ENCODE measurements at regions not wholly inside any gene's neighbourhood (a gene's known extent, or its start where the extent isn't known, plus 50 kb on each side); places are given as distances from the start of the nearest gene placed in this dataset.

- no peak for DNase-seq
- no peaks in the 10 kb centered on the region for H3K4me1 ChIP-seq (ENCODE audit: control insufficient read depth, insufficient read depth, low read length)
- H3K27ac Mint-ChIP-seq = no peak overlapping the region
- peaks cover 6% of the 10 kb centered on the region for H3K9me3 ChIP-seq (ENCODE audit: control insufficient read depth, low read length)
- H3K27me3 ChIP-seq (ENCODE audit: control insufficient read depth, insufficient read depth, low read length, poor library complexity, severe bottlenecking) = peaks cover 13% of the 10 kb centered on the region
- no peak overlapping the region for H3K9ac ChIP-seq (ENCODE audit: extremely low read depth, low read length, poor library complexity, severe bottlenecking)
- TF ChIP-seq CTCF (conservative IDR thresholded peaks at IDR 0.05) = no peak
- H3K4me3 Mint-ChIP-seq = no peak overlapping the region
- whole genome bisulfite sequencing, 2 experiments (ENCODE audit: insufficient coverage in 1 of 2, insufficient read length in 1 of 2) = 91 to 94% methylated on average over 4 of the region's 4 CpGs
- peak overlapping the region; percentile 10 for H3K27ac ChIP-seq (ENCODE audit: low read depth, low read length)
- no peaks in the 10 kb centered on the region for H3K4me1 Mint-ChIP-seq
- H3K4me3 ChIP-seq (ENCODE audit: low read length) = no peak overlapping the region
- H3K27me3 Mint-ChIP-seq (ENCODE audit: insufficient read depth) = peaks cover 2% of the 10 kb centered on the region
- H3K9me3 Mint-ChIP-seq = peaks cover 3% of the 10 kb centered on the region
- no peaks in the 10 kb centered on the region for H3K36me3 ChIP-seq (ENCODE audit: control insufficient read depth, insufficient read depth, low read length)
- no peaks in the 10 kb centered on the region for H3K36me3 Mint-ChIP-seq (ENCODE audit: low read depth)
These were observed 146.5 kb upstream of the SOX21 start for GRCh38 chr13:94858856-94859255.

GRCh38 chr13:94854688-94855087, 142.3 kb upstream of the SOX21 start:
- Histone ChIP-seq H3K9me3 (ENCODE audit: control insufficient read depth, low read length) (peaks cover 8% of the 10 kb centered on the region), H3K27me3 (ENCODE audit: control insufficient read depth, insufficient read depth, low read length, poor library complexity, severe bottlenecking) (no peaks in the 10 kb centered on the region), H3K36me3 (ENCODE audit: control insufficient read depth, insufficient read depth, low read length) (no peaks in the 10 kb centered on the region), H3K27ac (ENCODE audit: low read depth, low read length) (no peak overlapping the region), H3K4me3 (ENCODE audit: low read length) (no peak overlapping the region), H3K4me1 (ENCODE audit: control insufficient read depth, insufficient read depth, low read length) (no peaks in the 10 kb centered on the region), H3K9ac (ENCODE audit: extremely low read depth, low read length, poor library complexity, severe bottlenecking) (no peak overlapping the region)
- DNase-seq = no peak
- H3K9me3 Mint-ChIP-seq = peaks cover 3% of the 10 kb centered on the region
- no peak overlapping the region for H3K4me3 Mint-ChIP-seq
- no CpG with 5 or more reads among the region's 1 CpG for WGBS, 2 experiments (ENCODE audit: insufficient coverage in 1 of 2, insufficient read length in 1 of 2)
- H3K4me1 Mint-ChIP-seq = no peaks in the 10 kb centered on the region
- no peak for TF ChIP-seq CTCF (conservative IDR thresholded peaks at IDR 0.05)
- H3K36me3 Mint-ChIP-seq (ENCODE audit: low read depth) = no peaks in the 10 kb centered on the region
- peaks cover 2% of the 10 kb centered on the region for H3K27me3 Mint-ChIP-seq (ENCODE audit: insufficient read depth)
- H3K27ac Mint-ChIP-seq = no peak overlapping the region

GRCh38 chr13:94851576-94851975, 139.2 kb upstream of the SOX21 start:
- H3K27me3 Mint-ChIP-seq (ENCODE audit: insufficient read depth) = peaks cover 2% of the 10 kb centered on the region
- H3K27me3 ChIP-seq (ENCODE audit: control insufficient read depth, insufficient read depth, low read length, poor library complexity, severe bottlenecking) = no peaks in the 10 kb centered on the region
- WGBS, 2 experiments (ENCODE audit: insufficient coverage in 1 of 2, insufficient read length in 1 of 2) = 95 to 100% methylated on average over 1 of the region's 1 CpG
- no peaks in the 10 kb centered on the region for H3K4me1 ChIP-seq (ENCODE audit: control insufficient read depth, insufficient read depth, low read length)
- no peak for DNase-seq
- no peaks in the 10 kb centered on the region for H3K36me3 Mint-ChIP-seq (ENCODE audit: low read depth)
- no peak overlapping the region for H3K4me3 Mint-ChIP-seq
- H3K9me3 Mint-ChIP-seq = peaks cover 3% of the 10 kb centered on the region
- peaks cover 8% of the 10 kb centered on the region for H3K9me3 ChIP-seq (ENCODE audit: control insufficient read depth, low read length)
- no peak for TF ChIP-seq CTCF (conservative IDR thresholded peaks at IDR 0.05)
- H3K36me3 ChIP-seq (ENCODE audit: control insufficient read depth, insufficient read depth, low read length) = no peaks in the 10 kb centered on the region
- H3K4me1 Mint-ChIP-seq = no peaks in the 10 kb centered on the region
- no peak overlapping the region for H3K27ac Mint-ChIP-seq
- H3K27ac ChIP-seq (ENCODE audit: low read depth, low read length) = no peak overlapping the region
- no peak overlapping the region for H3K4me3 ChIP-seq (ENCODE audit: low read length)
- no peak overlapping the region for H3K9ac ChIP-seq (ENCODE audit: extremely low read depth, low read length, poor library complexity, severe bottlenecking)
